ENCODE measurements at regions not wholly inside any gene's neighbourhood (a gene's known extent, or its start where the extent isn't known, plus 50 kb on each side); places are given as distances from the start of the nearest gene placed in this dataset.

DNA sequence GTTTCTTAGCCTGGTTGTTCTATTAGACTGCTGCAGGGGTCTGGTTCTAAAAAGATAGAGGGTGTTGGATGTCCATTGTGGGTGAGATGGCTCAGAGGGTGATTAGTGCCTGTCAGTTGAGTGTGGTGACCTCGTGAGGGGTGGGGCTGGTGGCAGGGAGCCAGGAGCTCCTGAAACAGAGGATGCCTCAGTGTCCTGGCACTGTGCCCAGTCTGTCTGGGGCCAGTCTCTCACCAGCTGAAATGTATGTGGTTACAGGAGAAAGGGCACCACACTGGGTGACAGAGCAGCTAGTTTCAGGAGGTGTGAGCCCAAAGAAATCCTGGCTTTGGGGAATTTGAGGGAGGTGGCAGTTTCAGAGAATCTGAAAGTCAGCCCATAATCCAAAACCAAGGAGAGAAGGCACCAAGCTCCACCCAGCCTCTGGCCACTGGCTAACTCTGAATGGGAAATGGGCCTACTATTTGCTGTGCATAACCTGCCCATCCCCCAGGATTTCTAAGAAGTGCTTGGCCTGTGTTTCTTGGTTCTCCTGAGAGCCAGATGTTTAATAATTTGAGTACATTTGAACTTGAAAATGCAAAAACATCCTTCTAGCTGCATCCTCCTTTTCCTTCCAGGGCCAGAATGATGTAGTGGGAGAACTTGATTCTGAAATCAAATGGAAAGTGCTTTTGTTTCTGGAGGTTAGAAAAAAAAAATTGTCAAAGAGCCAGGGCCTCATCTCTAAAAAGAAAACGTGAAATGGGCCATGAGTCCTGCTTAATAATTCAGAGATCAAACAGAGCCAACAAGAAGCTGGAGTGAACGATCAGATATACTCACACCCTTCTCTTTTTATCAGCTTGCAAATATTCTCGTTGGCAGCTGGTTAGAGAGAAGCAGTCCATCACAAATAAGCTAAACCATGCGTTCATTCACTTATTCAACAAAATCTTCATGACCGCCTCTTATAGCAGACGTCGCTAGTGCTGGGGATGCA is 92.3 kb downstream of the B3GNT2 start:
- DNase-seq (ENCODE audit: extremely low spot score): no peak
- ChIA-PET POLR2A (no interaction called here), CTCF (interaction anchor here (1.8 kb wide), 1 partner anchor 9 kb away, joined by 5 read pairs; no protein-coding TSS in a partner anchor)
- TF ChIP-seq LEF1 (IDR thresholded peaks at IDR 0.05; ENCODE audit: borderline replicate concordance): no peak
- no peak for TF ChIP-seq HDGF (IDR thresholded peaks at IDR 0.05; ENCODE audit: borderline replicate concordance)
- TF ChIP-seq TARDBP (IDR thresholded peaks at IDR 0.05): no peak
- no peak for TF ChIP-seq L3MBTL2 (conservative IDR thresholded peaks at IDR 0.05)
- TF ChIP-seq SUZ12 (IDR thresholded peaks at IDR 0.05): no peak
- no peak for TF ChIP-seq SP1 (IDR thresholded peaks at IDR 0.05)
- no peak for TF ChIP-seq FOXK2 (IDR thresholded peaks at IDR 0.05)
- TF ChIP-seq ELF4 (IDR thresholded peaks at IDR 0.05): no peak

GRCh38 chr2:62287282-62287681 is 91.4 kb downstream of the B3GNT2 start:
- CTCF ChIA-PET: interaction anchor here (0.8 to 1.8 kb wide), 2 partner anchors 10 to 13 kb away, joined by 3 to 5 read pairs; no protein-coding TSS in a partner anchor
- POLR2A ChIA-PET: no interaction called here

DNA sequence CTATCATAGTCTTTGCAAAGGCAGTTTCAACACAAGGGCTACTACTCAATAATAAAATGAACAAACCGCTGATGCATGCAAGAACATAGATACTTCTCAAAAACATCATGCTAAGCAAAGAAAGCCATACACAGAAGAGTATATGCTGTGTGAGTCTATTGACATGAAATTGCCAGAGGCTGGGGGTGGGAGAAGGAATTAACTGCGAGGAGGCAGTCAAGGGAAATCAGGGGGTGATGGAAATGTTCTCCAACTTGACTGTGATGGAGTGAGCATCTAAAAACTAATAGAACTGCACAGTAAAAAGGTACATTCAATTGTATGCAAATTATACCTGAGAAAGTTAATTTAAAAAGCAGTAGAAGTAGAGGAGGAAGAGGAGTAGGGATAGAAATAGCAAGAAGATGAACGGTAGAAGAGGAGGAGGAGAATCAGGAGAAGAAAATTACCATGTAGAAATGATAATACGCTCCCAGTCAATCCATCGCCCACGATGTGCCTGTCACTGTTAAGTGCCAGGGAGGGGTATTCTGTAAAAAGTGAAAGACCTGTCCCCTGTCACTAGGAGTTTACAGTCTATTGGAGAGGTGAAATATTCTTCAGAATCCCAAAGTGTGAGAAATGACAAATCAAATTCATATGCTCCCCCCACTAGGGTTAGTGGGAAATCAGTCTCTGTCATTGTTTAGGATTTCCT is 90.3 kb downstream of the B3GNT2 start:
- ChIA-PET POLR2A (no interaction called here), CTCF (interaction anchor here (1.0 kb wide), 1 partner anchor 11 kb away, joined by 3 read pairs; no protein-coding TSS in a partner anchor)
- DNase-seq (ENCODE audit: extremely low spot score): no peak

More at GRCh38 chr2:62287282-62287681, 91.4 kb downstream of the B3GNT2 start:
- no peak for DNase-seq (ENCODE audit: extremely low spot score)
- no peak for TF ChIP-seq HDGF (IDR thresholded peaks at IDR 0.05; ENCODE audit: borderline replicate concordance)
- no peak for TF ChIP-seq NFRKB (IDR thresholded peaks at IDR 0.05)
- no peak for TF ChIP-seq BHLHE40 (IDR thresholded peaks at IDR 0.05; ENCODE audit: borderline replicate concordance)
- no peak for TF ChIP-seq SUZ12 (IDR thresholded peaks at IDR 0.05)
- no peak for TF ChIP-seq CTBP1 (IDR thresholded peaks at IDR 0.05; ENCODE audit: borderline replicate concordance)
- no peak for TF ChIP-seq L3MBTL2 (conservative IDR thresholded peaks at IDR 0.05)
- TF ChIP-seq ELF4 (IDR thresholded peaks at IDR 0.05): no peak
- no peak for TF ChIP-seq FOXA1 (IDR thresholded peaks at IDR 0.05)
- no peak for TF ChIP-seq TARDBP (IDR thresholded peaks at IDR 0.05)
- no peak for TF ChIP-seq LEF1 (IDR thresholded peaks at IDR 0.05; ENCODE audit: borderline replicate concordance)
- no peak for TF ChIP-seq FOXM1 (IDR thresholded peaks at IDR 0.05; ENCODE audit: borderline replicate concordance)
- no peak for TF ChIP-seq FOXK2 (IDR thresholded peaks at IDR 0.05)
- TF ChIP-seq ARNT (IDR thresholded peaks at IDR 0.05): no peak
- TF ChIP-seq SP1 (IDR thresholded peaks at IDR 0.05): no peak
- TF ChIP-seq ZNF384 (IDR thresholded peaks at IDR 0.05): no peak
- TF ChIP-seq, protein P1, sequence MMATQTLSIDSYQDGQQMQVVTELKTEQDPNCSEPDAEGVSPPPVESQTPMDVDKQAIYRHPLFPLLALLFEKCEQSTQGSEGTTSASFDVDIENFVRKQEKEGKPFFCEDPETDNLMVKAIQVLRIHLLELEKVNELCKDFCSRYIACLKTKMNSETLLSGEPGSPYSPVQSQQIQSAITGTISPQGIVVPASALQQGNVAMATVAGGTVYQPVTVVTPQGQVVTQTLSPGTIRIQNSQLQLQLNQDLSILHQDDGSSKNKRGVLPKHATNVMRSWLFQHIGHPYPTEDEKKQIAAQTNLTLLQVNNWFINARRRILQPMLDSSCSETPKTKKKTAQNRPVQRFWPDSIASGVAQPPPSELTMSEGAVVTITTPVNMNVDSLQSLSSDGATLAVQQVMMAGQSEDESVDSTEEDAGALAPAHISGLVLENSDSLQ (IDR thresholded peaks at IDR 0.05): no peak

DNA sequence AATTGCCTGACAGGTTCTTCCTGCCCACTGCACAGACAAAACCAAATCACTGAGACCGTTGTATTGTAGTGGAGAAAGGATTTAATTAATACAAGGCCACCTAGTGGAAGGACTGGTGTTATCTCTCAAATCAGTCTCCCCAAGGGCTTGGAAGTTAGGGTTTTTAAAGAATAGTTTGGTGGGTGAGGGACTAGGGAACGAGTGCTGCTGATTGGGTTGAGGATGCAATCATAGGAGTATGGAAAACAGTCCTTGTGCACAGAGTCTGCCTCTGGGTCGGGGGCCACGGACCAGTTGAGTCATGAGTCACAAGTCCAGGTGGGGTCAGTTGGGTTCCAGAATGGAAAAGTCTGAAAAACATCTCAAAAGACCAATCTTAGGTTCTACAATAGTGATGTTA is 89.1 kb downstream of the B3GNT2 start:
- DNase-seq (ENCODE audit: extremely low spot score): no peak
- ChIA-PET CTCF (no interaction called here), POLR2A (no interaction called here)
- TF ChIP-seq BHLHE40 (IDR thresholded peaks at IDR 0.05; ENCODE audit: borderline replicate concordance) (no peak), ZNF384 (IDR thresholded peaks at IDR 0.05) (no peak), SP1 (IDR thresholded peaks at IDR 0.05) (no peak), LEF1 (IDR thresholded peaks at IDR 0.05; ENCODE audit: borderline replicate concordance) (no peak), FOXM1 (IDR thresholded peaks at IDR 0.05; ENCODE audit: borderline replicate concordance) (no peak), ARNT (IDR thresholded peaks at IDR 0.05) (no peak), FOXA1 (IDR thresholded peaks at IDR 0.05) (no peak), NFRKB (IDR thresholded peaks at IDR 0.05) (no peak), FOXK2 (IDR thresholded peaks at IDR 0.05) (no peak), CTBP1 (IDR thresholded peaks at IDR 0.05; ENCODE audit: borderline replicate concordance) (no peak), SUZ12 (IDR thresholded peaks at IDR 0.05) (no peak)
- TF ChIP-seq, protein P1 (IDR thresholded peaks at IDR 0.05): no peak

More for the DNA sequence above, 90.3 kb downstream of the B3GNT2 start:
- no peak for TF ChIP-seq TARDBP (IDR thresholded peaks at IDR 0.05)
- no peak for TF ChIP-seq LEF1 (IDR thresholded peaks at IDR 0.05; ENCODE audit: borderline replicate concordance)
- no peak for TF ChIP-seq ELF4 (IDR thresholded peaks at IDR 0.05)
- no peak for TF ChIP-seq CTBP1 (IDR thresholded peaks at IDR 0.05; ENCODE audit: borderline replicate concordance)
- TF ChIP-seq FOXA1 (IDR thresholded peaks at IDR 0.05): no peak
- TF ChIP-seq ZNF384 (IDR thresholded peaks at IDR 0.05): no peak
- TF ChIP-seq BHLHE40 (IDR thresholded peaks at IDR 0.05; ENCODE audit: borderline replicate concordance): no peak
- TF ChIP-seq, protein P1 (IDR thresholded peaks at IDR 0.05): no peak
- no peak for TF ChIP-seq FOXM1 (IDR thresholded peaks at IDR 0.05; ENCODE audit: borderline replicate concordance)
- TF ChIP-seq L3MBTL2 (conservative IDR thresholded peaks at IDR 0.05): no peak
- TF ChIP-seq NFRKB (IDR thresholded peaks at IDR 0.05): no peak
- TF ChIP-seq HDGF (IDR thresholded peaks at IDR 0.05; ENCODE audit: borderline replicate concordance): no peak
- no peak for TF ChIP-seq ARNT (IDR thresholded peaks at IDR 0.05)
- TF ChIP-seq FOXK2 (IDR thresholded peaks at IDR 0.05): no peak
- no peak for TF ChIP-seq SUZ12 (IDR thresholded peaks at IDR 0.05)
- TF ChIP-seq SP1 (IDR thresholded peaks at IDR 0.05): no peak

- ChIA-PET POLR2A (no interaction called here), CTCF (no interaction called here)
- TF ChIP-seq FOXK2 (IDR thresholded peaks at IDR 0.05) (no peak), L3MBTL2 (conservative IDR thresholded peaks at IDR 0.05) (no peak), FOXM1 (IDR thresholded peaks at IDR 0.05; ENCODE audit: borderline replicate concordance) (no peak), CTBP1 (IDR thresholded peaks at IDR 0.05; ENCODE audit: borderline replicate concordance) (no peak), ELF4 (IDR thresholded peaks at IDR 0.05) (no peak), ARNT (IDR thresholded peaks at IDR 0.05) (no peak), BHLHE40 (IDR thresholded peaks at IDR 0.05; ENCODE audit: borderline replicate concordance) (no peak), TARDBP (IDR thresholded peaks at IDR 0.05) (no peak), ZNF384 (IDR thresholded peaks at IDR 0.05) (no peak)
- TF ChIP-seq, protein P1 (IDR thresholded peaks at IDR 0.05): no peak
- DNase-seq (ENCODE audit: extremely low spot score): no peak
Measured at GRCh38 chr2:62284471-62284870, 88.6 kb downstream of the B3GNT2 start.
